RWPE1 (cell line): ENCODE measurements at regions not wholly inside any gene's neighbourhood (a gene's known extent, or its start where the extent isn't known, plus 50 kb on each side); places are given as distances from the start of the nearest gene placed in this dataset.
"Not testable (repeated sequence)": the region's sequence is repeated elsewhere in the genome, so short reads cannot be mapped to it uniquely, and the experiment has no call there.

ENCODE experiments used
- CTCF ChIA-PET: fragments of 350-600 bp; sonication (Branson Sonifier 250); formaldehyde crosslinking; extraction: SDS; loops from one replicate; lab custom pipeline; 2021; lab: Yijun Ruan, JAX
- POLR2A ChIA-PET: fragments of 400-600 bp; formaldehyde crosslinking; extraction: SDS; loops from one replicate; lab custom pipeline; 2020; ENCODE audit warnings: antibody characterized with exemption; ENCODE audit not compliant: low non-redundant PET; lab: Yijun Ruan, JAX
- DNase-seq: peaks from one replicate; pipeline ENCODE4 v3.0.0; 2012; ENCODE audit warnings: low spot score
- H3K27ac ChIP-seq: fragments of 450-650 bp; 2 replicates; pipeline ENCODE4 v1.5.1; 2017
- TF ChIP-seq, protein P1 (sequence below): fragments of 450-650 bp; conservative IDR thresholded peaks from 2 replicates; pipeline ENCODE4 v1.5.1; 2017; ENCODE audit warnings: low read depth, mild to moderate bottlenecking

DNA sequence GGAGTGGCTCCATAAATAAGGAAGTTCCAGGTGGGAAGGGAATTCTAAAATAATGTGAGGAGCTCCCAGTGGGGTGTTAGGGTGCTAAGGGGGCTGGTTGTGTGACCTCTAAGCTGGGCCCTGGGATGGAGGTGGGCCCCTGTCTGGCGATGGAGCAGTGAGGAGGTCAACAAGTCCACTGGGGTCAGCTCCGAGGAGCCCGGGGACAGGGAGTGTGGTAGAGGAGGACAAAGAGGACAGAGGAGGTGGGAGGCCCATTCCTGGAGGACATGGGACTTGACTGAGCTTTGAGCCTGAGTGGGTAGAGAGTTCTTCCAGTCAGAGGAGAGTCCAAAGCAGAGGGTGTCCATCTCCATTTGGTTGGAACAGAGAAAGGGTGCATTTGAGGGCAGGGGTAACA is 390.2 kb downstream of the TSHZ3 start:
- ChIA-PET CTCF (interaction anchor here (0.7 kb wide), 1 partner anchor 276 kb away, joined by 5 read pairs; no protein-coding TSS in a partner anchor), POLR2A (no interaction called here)
- DNase-seq: no peak
- TF ChIP-seq, protein P1, sequence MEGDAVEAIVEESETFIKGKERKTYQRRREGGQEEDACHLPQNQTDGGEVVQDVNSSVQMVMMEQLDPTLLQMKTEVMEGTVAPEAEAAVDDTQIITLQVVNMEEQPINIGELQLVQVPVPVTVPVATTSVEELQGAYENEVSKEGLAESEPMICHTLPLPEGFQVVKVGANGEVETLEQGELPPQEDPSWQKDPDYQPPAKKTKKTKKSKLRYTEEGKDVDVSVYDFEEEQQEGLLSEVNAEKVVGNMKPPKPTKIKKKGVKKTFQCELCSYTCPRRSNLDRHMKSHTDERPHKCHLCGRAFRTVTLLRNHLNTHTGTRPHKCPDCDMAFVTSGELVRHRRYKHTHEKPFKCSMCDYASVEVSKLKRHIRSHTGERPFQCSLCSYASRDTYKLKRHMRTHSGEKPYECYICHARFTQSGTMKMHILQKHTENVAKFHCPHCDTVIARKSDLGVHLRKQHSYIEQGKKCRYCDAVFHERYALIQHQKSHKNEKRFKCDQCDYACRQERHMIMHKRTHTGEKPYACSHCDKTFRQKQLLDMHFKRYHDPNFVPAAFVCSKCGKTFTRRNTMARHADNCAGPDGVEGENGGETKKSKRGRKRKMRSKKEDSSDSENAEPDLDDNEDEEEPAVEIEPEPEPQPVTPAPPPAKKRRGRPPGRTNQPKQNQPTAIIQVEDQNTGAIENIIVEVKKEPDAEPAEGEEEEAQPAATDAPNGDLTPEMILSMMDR: no peak
- H3K27ac ChIP-seq: no peak overlapping the region

DNA sequence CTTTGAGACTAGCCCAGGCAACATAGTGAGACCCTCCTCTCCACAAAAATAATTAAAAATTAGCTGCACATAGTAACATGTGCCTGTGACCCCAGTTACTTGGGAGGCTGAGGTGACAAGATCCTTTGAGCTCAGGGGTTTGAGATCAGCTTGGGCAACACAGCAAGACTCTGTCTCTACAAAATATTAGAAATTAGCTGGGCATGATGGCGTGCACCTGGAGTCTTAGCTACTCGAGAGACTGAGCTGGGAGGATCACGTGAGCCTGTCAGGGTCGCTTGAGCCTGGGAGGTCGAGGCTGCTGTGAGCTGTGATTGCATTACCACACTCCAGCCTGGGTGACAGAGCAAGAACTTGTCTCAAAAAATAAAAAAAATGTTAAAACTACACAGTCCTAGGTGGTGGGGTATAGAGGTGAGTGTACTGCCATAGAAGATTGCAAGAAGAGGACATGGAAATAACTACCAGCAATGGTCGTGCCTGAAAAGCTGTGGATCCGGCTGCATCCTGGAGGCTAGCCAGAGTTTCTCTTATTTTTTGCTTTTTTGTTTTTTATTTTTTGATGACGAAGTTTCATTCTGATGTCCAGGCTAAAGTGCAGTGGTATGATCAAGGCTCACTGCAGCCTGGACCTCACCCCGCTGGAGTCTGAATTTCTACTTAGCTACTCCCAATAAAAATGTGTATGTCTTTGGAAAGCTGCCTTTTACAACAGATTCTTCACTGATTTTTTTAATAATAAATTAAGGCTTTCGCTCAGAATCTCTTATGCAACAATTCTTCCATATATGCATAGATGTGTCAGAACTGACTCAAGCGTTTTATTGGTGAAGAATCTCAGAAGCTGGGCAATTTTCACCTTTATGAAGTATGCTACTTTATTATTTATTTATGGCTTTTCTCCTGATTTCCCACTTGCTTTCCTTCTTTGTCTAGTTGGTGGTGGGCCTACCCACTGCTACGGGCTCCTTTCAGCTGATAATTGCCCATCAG is 393.8 kb downstream of the TSHZ3 start:
- no peak overlapping the region for H3K27ac ChIP-seq
- DNase-seq: no peak
- CTCF ChIA-PET: no interaction called here
- POLR2A ChIA-PET: no interaction called here
- TF ChIP-seq, protein P1: no peak

DNA sequence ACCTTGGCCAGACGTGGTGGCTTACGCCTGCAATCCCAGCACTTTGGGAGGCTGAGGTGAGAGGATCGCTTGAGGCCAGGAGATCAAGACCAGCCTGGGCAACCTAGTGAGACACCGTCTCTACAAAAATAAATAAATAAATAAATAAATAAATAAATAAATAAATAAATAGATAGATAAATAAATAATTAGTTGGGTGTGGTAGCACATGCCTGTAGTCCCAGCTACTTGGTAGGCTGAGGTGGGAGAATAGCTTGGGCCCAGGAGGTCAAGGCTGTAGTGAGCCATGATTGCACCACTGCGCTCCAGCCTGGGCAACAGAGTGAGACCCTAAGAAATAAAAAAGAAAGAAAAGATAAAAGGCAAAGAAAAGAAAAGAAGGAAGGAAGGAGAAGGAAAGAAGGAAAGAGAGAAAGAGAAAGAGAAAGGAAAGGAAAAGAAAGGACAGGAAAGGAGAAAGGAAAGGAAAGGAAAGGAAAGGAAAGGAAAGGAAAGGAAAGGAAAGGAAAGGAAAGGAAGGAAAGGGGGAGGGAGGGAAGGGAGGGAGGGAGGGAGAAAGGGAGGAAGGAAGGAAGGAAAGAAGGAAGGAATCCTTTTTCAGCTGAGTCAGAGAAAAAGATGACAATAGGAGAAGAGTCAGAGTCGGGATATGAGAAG is 404.8 kb downstream of the TSHZ3 start:
- POLR2A ChIA-PET, H3K27ac ChIP-seq, DNase-seq, CTCF ChIA-PET: not testable (repeated sequence)

DNA sequence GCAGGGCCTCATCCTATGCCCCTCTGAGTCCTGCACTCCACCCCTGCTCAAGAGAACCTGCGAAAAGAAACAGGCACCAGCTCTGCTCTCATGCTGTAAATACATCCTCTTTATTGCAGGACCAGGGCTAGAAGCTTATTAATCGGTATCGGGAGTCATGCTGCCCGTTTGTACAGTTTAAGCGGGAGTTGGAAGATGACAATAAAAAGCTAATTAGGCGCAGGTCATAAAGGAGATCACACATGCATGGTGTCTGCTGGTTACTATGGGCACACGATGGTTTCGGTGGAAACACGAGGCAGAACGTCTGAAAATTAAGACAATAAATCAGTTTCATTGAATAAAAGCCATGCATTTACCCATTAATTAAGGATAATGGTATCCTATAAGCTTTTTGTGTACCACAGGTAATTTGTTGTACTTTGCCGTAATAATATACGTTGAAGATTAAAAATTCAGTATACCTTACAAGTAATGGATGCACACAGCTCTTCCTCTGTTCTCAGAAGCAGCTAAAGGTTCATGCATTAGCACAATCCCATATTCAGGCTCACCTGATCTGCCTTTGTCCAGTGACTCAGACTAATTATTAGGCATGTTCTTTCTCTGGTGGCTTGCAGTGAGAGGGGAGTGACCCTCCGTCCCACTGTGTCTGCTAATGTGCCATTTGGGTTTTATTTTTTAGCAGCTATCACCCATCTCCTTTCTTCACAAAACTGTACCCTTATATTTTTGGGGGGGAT is 406.0 kb downstream of the TSHZ3 start:
- no peak overlapping the region for H3K27ac ChIP-seq
- TF ChIP-seq, protein P1: no peak
- ChIA-PET POLR2A (no interaction called here), CTCF (no interaction called here)
- no peak for DNase-seq

DNA sequence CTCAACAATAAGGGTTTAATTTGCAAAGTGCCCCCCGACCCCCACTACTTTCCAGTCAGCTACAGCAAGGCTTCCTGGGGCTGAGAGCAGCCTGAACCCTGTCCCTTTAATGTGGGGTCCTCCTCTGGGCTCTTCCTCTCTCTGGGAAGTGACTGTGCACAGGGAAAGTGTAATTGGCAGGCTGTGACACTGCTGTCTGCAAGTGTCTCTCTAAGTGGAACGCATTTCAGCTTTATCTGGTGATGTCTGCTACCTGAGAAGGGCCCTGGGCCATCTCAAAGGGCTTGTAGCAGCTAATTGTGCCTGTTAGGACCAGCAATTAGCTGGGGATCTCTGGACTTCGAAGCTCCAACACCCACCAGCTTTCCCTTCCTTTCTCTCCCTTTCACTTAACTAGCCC is 406.6 kb downstream of the TSHZ3 start:
- TF ChIP-seq, protein P1: no peak
- CTCF ChIA-PET: no interaction called here
- POLR2A ChIA-PET: no interaction called here
- no peak for DNase-seq
- no peak overlapping the region for H3K27ac ChIP-seq

DNA sequence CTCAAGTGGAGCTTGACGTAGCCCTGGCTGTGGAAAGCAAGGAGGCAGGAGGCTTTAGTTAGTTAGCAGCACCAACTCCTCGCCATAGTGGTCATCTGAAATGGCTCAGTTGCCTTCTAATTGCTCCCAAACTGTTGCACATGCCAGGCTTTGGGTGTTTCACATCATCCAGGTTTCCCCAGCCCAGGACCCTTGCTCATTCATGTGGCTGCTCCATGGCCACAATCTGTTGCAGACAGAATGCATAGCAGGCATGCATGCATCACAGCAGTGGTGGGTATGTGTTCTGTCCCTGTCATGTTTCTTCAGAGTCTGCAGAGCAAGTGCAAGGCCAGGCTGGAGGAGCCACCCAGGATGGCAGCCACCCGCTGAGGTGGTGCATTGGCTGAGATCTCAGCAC is 407.6 kb downstream of the TSHZ3 start:
- ChIA-PET CTCF (interaction anchor here (0.6 kb wide), 1 partner anchor 736 kb away, joined by 4 read pairs; no protein-coding TSS in a partner anchor), POLR2A (no interaction called here)
- DNase-seq: no peak
- TF ChIP-seq, protein P1: no peak
- H3K27ac ChIP-seq: no peak overlapping the region
